ENCODE measurements at regions not wholly inside any gene's neighbourhood (a gene's known extent, or its start where the extent isn't known, plus 50 kb on each side); places are given as distances from the start of the nearest gene placed in this dataset.

- Mint-ChIP-seq H3K9me3 (ENCODE audit: unreplicated experiment) (no peaks in the 10 kb centered on the region), H3K4me1 (ENCODE audit: low read depth, unreplicated experiment) (no peaks in the 10 kb centered on the region), H3K4me3 (ENCODE audit: unreplicated experiment) (no peak overlapping the region), H3K36me3 (ENCODE audit: unreplicated experiment) (no peaks in the 10 kb centered on the region), H3K27me3 (ENCODE audit: unreplicated experiment) (peaks cover 1% of the 10 kb centered on the region), H3K27ac (ENCODE audit: unreplicated experiment) (no peak overlapping the region)
- TF ChIP-seq CTCF (IDR thresholded peaks at IDR 0.05; ENCODE audit: partially characterized antibody, unreplicated experiment): no peak
- DNase-seq: no peak
Measured at GRCh38 chr10:14407567-14407966, 76.8 kb upstream of the FRMD4A start.

- H3K27ac Mint-ChIP-seq (ENCODE audit: unreplicated experiment): no peak overlapping the region
- no peak for TF ChIP-seq CTCF (IDR thresholded peaks at IDR 0.05; ENCODE audit: partially characterized antibody, unreplicated experiment)
- no peak for DNase-seq
- H3K36me3 Mint-ChIP-seq (ENCODE audit: unreplicated experiment): no peaks in the 10 kb centered on the region
- H3K4me3 Mint-ChIP-seq (ENCODE audit: unreplicated experiment): no peak overlapping the region
- no peaks in the 10 kb centered on the region for H3K4me1 Mint-ChIP-seq (ENCODE audit: low read depth, unreplicated experiment)
- peaks cover 1% of the 10 kb centered on the region for H3K27me3 Mint-ChIP-seq (ENCODE audit: unreplicated experiment)
- peaks cover 1% of the 10 kb centered on the region for H3K9me3 Mint-ChIP-seq (ENCODE audit: unreplicated experiment)
Measured at GRCh38 chr10:14405076-14406065, 74.6 kb upstream of the FRMD4A start.

GRCh38 chr10:14403881-14404623 lies 73.3 kb upstream of the FRMD4A start:
- Mint-ChIP-seq H3K36me3 (ENCODE audit: unreplicated experiment) (no peaks in the 10 kb centered on the region), H3K4me1 (ENCODE audit: low read depth, unreplicated experiment) (no peaks in the 10 kb centered on the region), H3K27me3 (ENCODE audit: unreplicated experiment) (peaks cover 1% of the 10 kb centered on the region), H3K9me3 (ENCODE audit: unreplicated experiment) (peaks cover 1% of the 10 kb centered on the region), H3K4me3 (ENCODE audit: unreplicated experiment) (no peak overlapping the region), H3K27ac (ENCODE audit: unreplicated experiment) (no peak overlapping the region)
- TF ChIP-seq CTCF (IDR thresholded peaks at IDR 0.05; ENCODE audit: partially characterized antibody, unreplicated experiment): no peak
- DNase-seq: no peak

GRCh38 chr10:14403359-14403758 lies 72.6 kb upstream of the FRMD4A start:
- Mint-ChIP-seq H3K27ac (ENCODE audit: unreplicated experiment) (no peak overlapping the region), H3K4me3 (ENCODE audit: unreplicated experiment) (no peak overlapping the region)

More at GRCh38 chr10:14403359-14403758, 72.6 kb upstream of the FRMD4A start:
- Mint-ChIP-seq H3K36me3 (ENCODE audit: unreplicated experiment) (no peaks in the 10 kb centered on the region), H3K27me3 (ENCODE audit: unreplicated experiment) (peaks cover 1% of the 10 kb centered on the region), H3K4me1 (ENCODE audit: low read depth, unreplicated experiment) (no peaks in the 10 kb centered on the region), H3K9me3 (ENCODE audit: unreplicated experiment) (peaks cover 1% of the 10 kb centered on the region)
- TF ChIP-seq CTCF (IDR thresholded peaks at IDR 0.05; ENCODE audit: partially characterized antibody, unreplicated experiment): no peak
- DNase-seq: no peak
